Sigmoid colon (tissue), 4 donors: ENCODE measurements at regions not wholly inside any gene's neighbourhood (a gene's known extent, or its start where the extent isn't known, plus 50 kb on each side); places are given as distances from the start of the nearest gene placed in this dataset.

Source experiments
- CTCF ChIP-seq, 4 experiments: fragments of 450-650 bp in 3 of 4; fragments of 200-600 bp in 1 of 4; IDR thresholded peaks; one replicate each; pipeline ENCODE4 v1.5.1; 2016 to 2019; ENCODE audit warnings: antibody characterized with exemption in 4 of 4, mild to moderate bottlenecking in 3 of 4, moderate library complexity in 2 of 4
- POLR2A ChIP-seq, 2 donors: fragments of 450-650 bp; IDR thresholded peaks; one replicate each; pipeline ENCODE4 v1.6.1; 2016; ENCODE audit warnings: antibody characterized with exemption in 2 of 2, mild to moderate bottlenecking in 2 of 2, moderate library complexity in 2 of 2
- POLR2AphosphoS5 ChIP-seq, 4 donors: sonication (generic); formaldehyde crosslinking; IDR thresholded peaks; one replicate each; pipeline ENCODE4 v1.6.1; 2017; ENCODE audit warnings: antibody characterized with exemption in 4 of 4

DNA sequence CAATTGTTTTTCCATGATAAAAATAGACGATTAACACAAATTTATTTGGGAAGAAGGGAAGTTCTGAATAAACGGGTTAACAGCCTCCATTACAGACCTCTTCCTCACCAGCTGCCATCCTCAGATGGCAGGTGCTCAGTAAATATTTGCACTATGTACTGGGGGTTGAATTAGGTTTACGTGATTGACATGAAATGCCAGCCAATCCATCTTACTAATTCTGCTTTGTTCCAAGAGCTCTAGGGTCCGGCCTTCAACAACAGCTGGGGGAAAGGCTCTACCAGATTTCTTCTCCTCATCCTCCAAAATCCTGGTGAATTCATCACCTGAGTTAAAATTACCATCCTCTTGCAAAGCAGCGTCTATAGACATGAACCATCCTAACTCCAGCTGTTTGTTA is 104.6 kb downstream of the MTX3 start:
- TF ChIP-seq CTCF (IDR thresholded peaks at IDR 0.05) (no peak), POLR2A (IDR thresholded peaks at IDR 0.05) (no peak), POLR2AphosphoS5 (IDR thresholded peaks at IDR 0.05) (no peak)
